Karpas-422 (cell line): ENCODE measurements at regions not wholly inside any gene's neighbourhood (a gene's known extent, or its start where the extent isn't known, plus 50 kb on each side); places are given as distances from the start of the nearest gene placed in this dataset.

Experiments
- DNase-seq: peaks from one replicate; pipeline ENCODE4 v3.0.0-alpha.2; 2015
- H2AFZ ChIP-seq: fragments of 200-600 bp; sonication (generic); 2 replicates; pipeline ENCODE4 v1.6.1; 2014; ENCODE audit warnings: antibody characterized with exemption, low read length, mixed read lengths
- H3K27ac ChIP-seq: fragments of 200-600 bp; sonication (generic); 2 replicates; pipeline ENCODE4 v1.5.1; 2014; ENCODE audit warnings: mild to moderate bottlenecking, low read length, moderate library complexity
- H3K27me3 ChIP-seq: fragments of 200-600 bp; sonication (generic); 2 replicates; pipeline ENCODE4 v1.6.1; 2014; ENCODE audit warnings: low read length, mixed read lengths
- H3K36me3 ChIP-seq: fragments of 200-600 bp; sonication (generic); 2 replicates; pipeline ENCODE4 v1.6.1; 2014; ENCODE audit warnings: low read length, mixed read lengths; ENCODE audit not compliant: insufficient read depth
- H3K4me1 ChIP-seq: fragments of 200-600 bp; sonication (generic); 2 replicates; pipeline ENCODE4 v1.6.1; 2014; ENCODE audit warnings: mild to moderate bottlenecking, low read length, mixed read lengths
- H3K4me2 ChIP-seq: fragments of 200-600 bp; sonication (generic); 2 replicates; pipeline ENCODE4 v1.6.1; 2014; ENCODE audit warnings: low read length, low read depth, mild to moderate bottlenecking; ENCODE audit not compliant: poor library complexity, severe bottlenecking
- H3K4me3 ChIP-seq: fragments of 200-600 bp; sonication (generic); 2 replicates; pipeline ENCODE4 v1.5.1; 2014; ENCODE audit warnings: mild to moderate bottlenecking, antibody characterized with exemption, low read length, mixed read lengths
- H3K79me2 ChIP-seq: fragments of 200-600 bp; sonication (generic); 2 replicates; pipeline ENCODE4 v1.6.1; 2014; ENCODE audit warnings: mild to moderate bottlenecking, low read length, mixed read lengths
- H3K9ac ChIP-seq: fragments of 200-600 bp; sonication (generic); 2 replicates; pipeline ENCODE4 v1.6.0; 2014; ENCODE audit warnings: low read length
- H3K9me2 ChIP-seq: fragments of 200-600 bp; sonication (generic), shearing (Covaris generic); replicated peaks from 2 replicates; pipeline ENCODE4 v1.6.0; 2014; ENCODE audit warnings: mild to moderate bottlenecking, low read length, moderate library complexity; ENCODE audit not compliant: insufficient read depth
- H3K9me3 ChIP-seq: fragments of 300-700, 200-600 bp; sonication (generic); 2 replicates; pipeline ENCODE4 v1.6.1; 2014; ENCODE audit warnings: low read length, mixed read lengths
- H4K20me1 ChIP-seq: fragments of 200-600 bp; sonication (generic); 2 replicates; pipeline ENCODE4 v1.6.1; 2014; ENCODE audit warnings: mild to moderate bottlenecking, antibody characterized with exemption, low read length, low read depth; ENCODE audit not compliant: insufficient read depth

- no peaks in the 10 kb centered on the region for H3K79me2 ChIP-seq
- H3K9ac ChIP-seq = no peak overlapping the region
- H3K9me3 ChIP-seq = no peaks in the 10 kb centered on the region
- H3K27ac ChIP-seq = no peak overlapping the region
- no peak overlapping the region for H3K4me2 ChIP-seq
- H3K9me2 ChIP-seq = no peaks in the 10 kb centered on the region
- DNase-seq = peak; percentile 77
- H4K20me1 ChIP-seq = peaks cover 74% of the 10 kb centered on the region
- no peak overlapping the region for H3K4me3 ChIP-seq
- H3K27me3 ChIP-seq = no peaks in the 10 kb centered on the region
- no peak overlapping the region for H2AFZ ChIP-seq
- H3K36me3 ChIP-seq = no peaks in the 10 kb centered on the region
- peaks cover 38% of the 10 kb centered on the region for H3K4me1 ChIP-seq
These were observed 129.7 kb upstream of the MGAT5 start for GRCh38 chr2:134124047-134124753.

GRCh38 chr2:134127496-134127895 lies 126.4 kb upstream of the MGAT5 start:
- Histone ChIP-seq H3K9ac (no peak overlapping the region), H3K79me2 (no peaks in the 10 kb centered on the region)

DNA sequence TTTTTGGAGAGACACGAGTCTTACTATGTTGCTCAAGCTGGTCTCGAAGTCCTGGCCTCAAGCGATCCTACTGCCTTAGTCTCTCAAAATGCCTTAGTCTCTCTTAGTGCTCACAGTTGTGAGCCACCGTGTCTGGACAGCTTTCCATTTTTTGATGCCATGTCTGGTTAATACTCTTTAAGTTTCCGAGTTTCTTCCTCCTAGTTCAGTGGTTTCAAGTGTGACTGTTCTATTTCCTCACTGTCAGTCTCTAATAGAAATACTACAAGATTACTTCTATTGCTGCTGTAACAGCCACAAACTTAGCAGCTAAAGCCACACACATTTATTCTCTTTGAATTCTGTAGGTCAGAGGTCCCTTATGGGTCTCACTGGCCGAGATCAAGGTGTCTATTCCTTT lies 125.1 kb upstream of the MGAT5 start:
- no peak overlapping the region for H3K4me2 ChIP-seq
- H3K27me3 ChIP-seq = no peaks in the 10 kb centered on the region
- DNase-seq = no peak
- H3K79me2 ChIP-seq = no peaks in the 10 kb centered on the region
- no peak overlapping the region for H2AFZ ChIP-seq
- H3K9me2 ChIP-seq = no peaks in the 10 kb centered on the region
- peaks cover 13% of the 10 kb centered on the region for H3K4me1 ChIP-seq
- peaks cover 60% of the 10 kb centered on the region for H4K20me1 ChIP-seq
- no peaks in the 10 kb centered on the region for H3K9me3 ChIP-seq
- H3K27ac ChIP-seq = no peak overlapping the region
- H3K9ac ChIP-seq = no peak overlapping the region
- no peaks in the 10 kb centered on the region for H3K36me3 ChIP-seq
- no peak overlapping the region for H3K4me3 ChIP-seq

More at GRCh38 chr2:134127496-134127895, 126.4 kb upstream of the MGAT5 start:
- Histone ChIP-seq H3K27ac (no peak overlapping the region), H3K9me2 (no peaks in the 10 kb centered on the region), H4K20me1 (peaks cover 63% of the 10 kb centered on the region), H3K36me3 (no peaks in the 10 kb centered on the region), H3K4me3 (no peak overlapping the region), H3K9me3 (no peaks in the 10 kb centered on the region), H3K4me1 (peaks cover 25% of the 10 kb centered on the region), H2AFZ (no peak overlapping the region), H3K4me2 (no peak overlapping the region), H3K27me3 (no peaks in the 10 kb centered on the region)
- no peak for DNase-seq

- H3K27me3 ChIP-seq = no peaks in the 10 kb centered on the region
- no peaks in the 10 kb centered on the region for H3K79me2 ChIP-seq
- no peak overlapping the region for H3K4me3 ChIP-seq
- peaks cover 61% of the 10 kb centered on the region for H4K20me1 ChIP-seq
- H3K4me2 ChIP-seq = no peak overlapping the region
- H3K36me3 ChIP-seq = no peaks in the 10 kb centered on the region
- no peak for DNase-seq
- no peak overlapping the region for H3K9ac ChIP-seq
- no peak overlapping the region for H3K27ac ChIP-seq
- no peaks in the 10 kb centered on the region for H3K9me3 ChIP-seq
- no peak overlapping the region for H2AFZ ChIP-seq
- H3K9me2 ChIP-seq = no peaks in the 10 kb centered on the region
- H3K4me1 ChIP-seq = peaks cover 3% of the 10 kb centered on the region; the same call in 1 of the 2 replicates
These were observed 123.9 kb upstream of the MGAT5 start for GRCh38 chr2:134129900-134130537.

GRCh38 chr2:134131681-134132489 lies 122.0 kb upstream of the MGAT5 start:
- Histone ChIP-seq H3K79me2 (no peaks in the 10 kb centered on the region), H2AFZ (no peak overlapping the region), H3K27me3 (no peaks in the 10 kb centered on the region), H3K4me3 (no peak overlapping the region), H3K36me3 (no peaks in the 10 kb centered on the region), H4K20me1 (peaks cover 48% of the 10 kb centered on the region), H3K4me1 (peaks cover 3% of the 10 kb centered on the region; the same call in 1 of the 2 replicates), H3K4me2 (no peak overlapping the region), H3K9ac (no peak overlapping the region), H3K9me3 (no peaks in the 10 kb centered on the region), H3K9me2 (no peaks in the 10 kb centered on the region), H3K27ac (no peak overlapping the region)
- DNase-seq = no peak

GRCh38 chr2:134132490-134132857 lies 121.4 kb upstream of the MGAT5 start:
- Histone ChIP-seq H3K4me3 (no peak overlapping the region), H4K20me1 (peaks cover 48% of the 10 kb centered on the region), H3K9me3 (no peaks in the 10 kb centered on the region), H3K4me1 (peaks cover 3% of the 10 kb centered on the region; the same call in 1 of the 2 replicates), H3K27me3 (no peaks in the 10 kb centered on the region), H3K4me2 (no peak overlapping the region), H3K27ac (no peak overlapping the region), H3K79me2 (no peaks in the 10 kb centered on the region), H3K9me2 (no peaks in the 10 kb centered on the region), H2AFZ (no peak overlapping the region), H3K9ac (no peak overlapping the region), H3K36me3 (no peaks in the 10 kb centered on the region)
- DNase-seq = no peak

GRCh38 chr2:134133622-134134312 lies 120.1 kb upstream of the MGAT5 start:
- H3K36me3 ChIP-seq = no peaks in the 10 kb centered on the region
- no peak overlapping the region for H3K4me2 ChIP-seq

More at GRCh38 chr2:134133622-134134312, 120.1 kb upstream of the MGAT5 start:
- no peak overlapping the region for H3K4me3 ChIP-seq
- no peaks in the 10 kb centered on the region for H3K9me3 ChIP-seq
- no peaks in the 10 kb centered on the region for H3K9me2 ChIP-seq
- no peak overlapping the region for H3K9ac ChIP-seq
- peaks cover 3% of the 10 kb centered on the region; the same call in 1 of the 2 replicates for H3K4me1 ChIP-seq
- H2AFZ ChIP-seq = no peak overlapping the region
- no peak overlapping the region for H3K27ac ChIP-seq
- peaks cover 50% of the 10 kb centered on the region for H4K20me1 ChIP-seq
- H3K27me3 ChIP-seq = no peaks in the 10 kb centered on the region
- no peaks in the 10 kb centered on the region for H3K79me2 ChIP-seq
- DNase-seq = no peak
